ENCODE measurements at regions not wholly inside any gene's neighbourhood (a gene's known extent, or its start where the extent isn't known, plus 50 kb on each side); places are given as distances from the start of the nearest gene placed in this dataset.

DNA sequence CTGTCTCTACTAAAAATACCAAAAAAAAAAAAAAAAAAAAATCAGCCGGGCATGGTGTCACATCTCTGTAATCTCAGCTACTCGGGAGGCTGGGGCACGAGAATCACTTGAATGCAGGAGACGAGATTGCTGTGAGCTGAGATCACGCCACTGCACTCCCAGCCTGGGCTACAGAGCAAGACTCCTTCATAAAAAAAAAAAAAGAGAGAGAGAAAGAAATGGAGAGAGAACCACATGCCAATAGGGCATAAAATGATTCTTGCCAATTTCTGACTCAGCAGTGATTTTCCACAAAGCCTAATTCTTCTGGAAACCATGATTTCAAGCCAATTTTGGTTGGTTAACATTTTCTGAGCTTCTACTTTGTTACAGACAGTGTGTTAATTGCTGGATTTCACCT is 250.4 kb upstream of the SEL1L start:
- TF ChIP-seq POLR2A (IDR thresholded peaks at IDR 0.05; ENCODE audit: low read length) (no peak), GATA1 (IDR thresholded peaks at IDR 0.05; ENCODE audit: low read depth, low read length) (no peak)

Measured in erythroblast (primary cell).